H9 (cell line): ENCODE measurements at regions not wholly inside any gene's neighbourhood (a gene's known extent, or its start where the extent isn't known, plus 50 kb on each side); places are given as distances from the start of the nearest gene placed in this dataset.

Experiments used
- DNase-seq: peaks from one replicate; pipeline ENCODE4 v3.0.0-alpha.2; 2017
- H2AFZ ChIP-seq: one replicate; pipeline ENCODE4 v1.6.1; 2013; ENCODE audit warnings: mild to moderate bottlenecking, low read length, control low read depth, moderate library complexity
- H2AK5ac ChIP-seq: 2 replicates; pipeline ENCODE4 v1.6.1; 2013; ENCODE audit warnings: low read length, control low read depth, mixed read lengths; ENCODE audit not compliant: insufficient read length
- H2BK120ac ChIP-seq: one replicate; pipeline ENCODE4 v1.6.1; 2013; ENCODE audit warnings: low read depth, mild to moderate bottlenecking, low read length, control low read depth, inconsistent platforms; ENCODE audit not compliant: poor library complexity, severe bottlenecking
- H2BK12ac ChIP-seq: 2 replicates; pipeline ENCODE4 v1.6.1; 2013; ENCODE audit warnings: low read length, control low read depth, mixed read lengths, low read depth; ENCODE audit not compliant: insufficient read length
- H2BK15ac ChIP-seq: 2 replicates; pipeline ENCODE4 v1.6.1; 2013; ENCODE audit warnings: low read depth, low read length, control low read depth
- H2BK20ac ChIP-seq: one replicate; pipeline ENCODE4 v1.6.1; 2013; ENCODE audit warnings: low read depth, mild to moderate bottlenecking, low read length, control low read depth, inconsistent platforms; ENCODE audit not compliant: poor library complexity, severe bottlenecking
- H2BK5ac ChIP-seq: 2 replicates; pipeline ENCODE4 v1.6.1; 2013; ENCODE audit warnings: low read length, control low read depth, mixed read lengths; ENCODE audit not compliant: insufficient read length
- H3K14ac ChIP-seq: 2 replicates; pipeline ENCODE4 v1.6.1; 2013; ENCODE audit warnings: low read length, control low read depth; ENCODE audit not compliant: insufficient read depth
- H3K18ac ChIP-seq: 2 replicates; pipeline ENCODE4 v1.6.1; 2013; ENCODE audit warnings: low read depth, mild to moderate bottlenecking, mixed read lengths, low read length, control low read depth; ENCODE audit not compliant: insufficient read length
- H3K23ac ChIP-seq: 2 replicates; pipeline ENCODE4 v1.6.1; 2013; ENCODE audit warnings: low read length, control low read depth, mixed read lengths, low read depth; ENCODE audit not compliant: insufficient read length
- H3K23me2 ChIP-seq: 2 replicates; pipeline ENCODE4 v1.6.1; 2013; ENCODE audit warnings: low read depth, mild to moderate bottlenecking, mixed read lengths, low read length, control low read depth; ENCODE audit not compliant: insufficient read length, poor library complexity, severe bottlenecking
- H3K27ac ChIP-seq: 2 replicates; pipeline ENCODE4 v1.5.1; 2013; ENCODE audit warnings: low read length, control low read depth, mixed read lengths, low read depth; ENCODE audit not compliant: insufficient read length
- H3K27me3 ChIP-seq: 2 replicates; pipeline ENCODE4 v1.6.1; 2013; ENCODE audit warnings: low read length, control low read depth, inconsistent platforms; ENCODE audit not compliant: insufficient read depth
- H3K4ac ChIP-seq: 2 replicates; pipeline ENCODE4 v1.6.1; 2013; ENCODE audit warnings: low read depth, mild to moderate bottlenecking, control low read depth, inconsistent platforms, low read length, moderate library complexity
- H3K4me1 ChIP-seq: 2 replicates; pipeline ENCODE4 v1.6.1; 2013; ENCODE audit warnings: low read length, control low read depth, inconsistent platforms; ENCODE audit not compliant: insufficient read depth
- H3K4me2 ChIP-seq: 2 replicates; pipeline ENCODE4 v1.6.1; 2013; ENCODE audit warnings: low read length, control low read depth, mixed read lengths; ENCODE audit not compliant: insufficient read length, insufficient read depth
- H3K56ac ChIP-seq: 2 replicates; pipeline ENCODE4 v1.6.1; 2013; ENCODE audit warnings: low read depth, mild to moderate bottlenecking, mixed read lengths, low read length, control low read depth; ENCODE audit not compliant: insufficient read length
- H3K79me1 ChIP-seq: 2 replicates; pipeline ENCODE4 v1.6.1; 2013; ENCODE audit warnings: low read depth, mild to moderate bottlenecking, moderate library complexity, low read length, control low read depth, inconsistent platforms; ENCODE audit not compliant: insufficient read depth, poor library complexity, severe bottlenecking
- H3K79me2 ChIP-seq: 2 replicates; pipeline ENCODE4 v1.6.1; 2013; ENCODE audit warnings: low read length, control low read depth, inconsistent platforms; ENCODE audit not compliant: insufficient read depth
- H3K9ac ChIP-seq: 2 replicates; pipeline ENCODE4 v1.6.1; 2013; ENCODE audit warnings: low read length, control low read depth, mixed read lengths; ENCODE audit not compliant: insufficient read length; ENCODE audit errors: extremely low read depth
- H3K9me3 ChIP-seq: one replicate; pipeline ENCODE4 v1.6.1; 2013; ENCODE audit warnings: low read depth, low read length, inconsistent platforms; ENCODE audit not compliant: control insufficient read depth
- H3T11ph ChIP-seq: one replicate; pipeline ENCODE4 v1.6.1; 2013; ENCODE audit warnings: mild to moderate bottlenecking, low read length, control low read depth, inconsistent platforms
- H4K20me1 ChIP-seq: one replicate; pipeline ENCODE4 v1.6.1; 2013; ENCODE audit not compliant: control insufficient read depth, insufficient read length, insufficient read depth
- H4K5ac ChIP-seq: 2 replicates; pipeline ENCODE4 v1.6.1; 2013; ENCODE audit warnings: low read depth, mild to moderate bottlenecking, mixed read lengths, low read length, control low read depth; ENCODE audit not compliant: insufficient read length
- H4K8ac ChIP-seq: replicated peaks from 2 replicates; pipeline ENCODE4 v1.6.1; 2013; ENCODE audit warnings: low read length, control low read depth, mixed read lengths, low read depth; ENCODE audit not compliant: insufficient read length
- H4K91ac ChIP-seq: 2 replicates; pipeline ENCODE4 v1.6.1; 2013; ENCODE audit warnings: low read depth, mild to moderate bottlenecking, moderate library complexity, mixed read lengths, low read length, control low read depth; ENCODE audit not compliant: insufficient read length
- H3K27ac Mint-ChIP-seq, 3 experiments: 2 replicates in 2 of 3; 3 replicates in 1 of 3; pipeline ENCODE4 v1.8.0; 2020 to 2021; ENCODE audit warnings: mixed read lengths in 3 of 3, mild to moderate bottlenecking in 1 of 3, moderate library complexity in 1 of 3
- H3K27me3 Mint-ChIP-seq: 2 replicates; pipeline ENCODE4 v1.8.0; 2021; ENCODE audit warnings: low read depth, mild to moderate bottlenecking, moderate library complexity, mixed read lengths
- H3K36me3 Mint-ChIP-seq, 3 experiments: 2 replicates in 2 of 3; 3 replicates in 1 of 3; pipeline ENCODE4 v1.8.0; 2020 to 2021; ENCODE audit warnings: low read depth in 3 of 3, mixed read lengths in 3 of 3; ENCODE audit not compliant: insufficient read depth in 1 of 3
- H3K4me1 Mint-ChIP-seq, 2 experiments: 2 replicates each; pipeline ENCODE4 v1.8.0; 2020; ENCODE audit warnings: mixed read lengths in 2 of 2
- H3K4me3 Mint-ChIP-seq, 2 experiments: 2 replicates in 1 of 2; 3 replicates in 1 of 2; pipeline ENCODE4 v1.8.0; 2020 to 2021; ENCODE audit warnings: mild to moderate bottlenecking in 2 of 2, mixed read lengths in 2 of 2, moderate library complexity in 1 of 2
- H3K9me3 Mint-ChIP-seq, 2 experiments: 2 replicates in 1 of 2; 3 replicates in 1 of 2; pipeline ENCODE4 v1.8.0; 2020; ENCODE audit warnings: mild to moderate bottlenecking in 2 of 2, mixed read lengths in 2 of 2, moderate library complexity in 1 of 2
- CTCF ChIP-seq: fragments of 200-600 bp; sonication (generic); conservative IDR thresholded peaks from 3 replicates; pipeline ENCODE4 v1.8.0; 2021; ENCODE audit warnings: antibody characterized with exemption, mild to moderate bottlenecking
- WGBS: extraction: QIAGEN DNeasy Blood & Tissue Kit; methylation state at CpG from one replicate; pipeline ENCODE4 v1.1.7; 2013; ENCODE audit warnings: missing lambda C conversion rate, low lambda C conversion rate, mixed read lengths; ENCODE audit not compliant: insufficient read length; ENCODE audit errors: extremely low coverage; 5-methylcytosine and 5-hydroxymethylcytosine counted together

- H3K4me1 Mint-ChIP-seq = peaks cover 8 to 18% of the 10 kb centered on the region in 2 experiments
- Histone ChIP-seq H3K23me2 (no peaks in the 10 kb centered on the region), H3K56ac (no peak overlapping the region), H2BK15ac (no peak overlapping the region), H4K20me1 (no peaks in the 10 kb centered on the region), H3K27ac (no peak overlapping the region), H2BK120ac (no peak overlapping the region), H3K4me2 (no peak overlapping the region), H3K23ac (no peak overlapping the region), H3K27me3 (no peaks in the 10 kb centered on the region; the same call in 1 of the 2 replicates), H4K5ac (no peak overlapping the region), H3K4ac (no peak overlapping the region), H3K14ac (no peak overlapping the region), H4K91ac (no peak overlapping the region), H2BK12ac (no peak overlapping the region), H2AFZ (no peak overlapping the region), H3K9ac (no peak overlapping the region), H3K79me2 (no peaks in the 10 kb centered on the region), H2AK5ac (no peak overlapping the region), H2BK20ac (no peak overlapping the region), H3K4me1 (no peaks in the 10 kb centered on the region), H3K79me1 (no peaks in the 10 kb centered on the region), H4K8ac (no peak overlapping the region), H3K9me3 (no peaks in the 10 kb centered on the region), H3T11ph (no peak overlapping the region), H2BK5ac (no peak overlapping the region), H3K18ac (no peak overlapping the region)
- no peak overlapping the region for H3K27ac Mint-ChIP-seq
- H3K9me3 Mint-ChIP-seq = peaks cover 0 to 3% of the 10 kb centered on the region in 2 experiments; a peak in 1 of 5 replicates
- no peak for DNase-seq
- no peaks in the 10 kb centered on the region; the same call in 1 of the 2 replicates for H3K27me3 Mint-ChIP-seq
- no peak for TF ChIP-seq CTCF
- WGBS = no CpG with 5 or more reads among the region's 8 CpGs
- no peak overlapping the region for H3K4me3 Mint-ChIP-seq
- H3K36me3 Mint-ChIP-seq = no peaks in the 10 kb centered on the region; a peak in 1 of 7 replicates
These were observed 706.0 kb downstream of the MED13L start for GRCh38 chr12:115571446-115571845.
